Mucosa of descending colon (tissue), 3 donors: ENCODE measurements at regions not wholly inside any gene's neighbourhood (a gene's known extent, or its start where the extent isn't known, plus 50 kb on each side); places are given as distances from the start of the nearest gene placed in this dataset.

ENCODE experiments used
- ATAC-seq: fragments of 200-7000 bp; cut with Tn5 transposase; one replicate; pipeline ENCODE4 v1.9.1; 2020; ENCODE audit warnings: mild to moderate bottlenecking, moderate library complexity
- DNase-seq, 3 donors: peaks; one replicate each; pipeline ENCODE4 v3.0.0-alpha.2; 2020
- H3K36me3 ChIP-seq: fragments of 200-600 bp; one replicate; pipeline ENCODE4 v1.8.0; 2021; ENCODE audit warnings: low read depth, mild to moderate bottlenecking
- H3K4me1 ChIP-seq: fragments of 200-600 bp; one replicate; pipeline ENCODE4 v1.8.0; 2021; ENCODE audit warnings: low read depth, mild to moderate bottlenecking
- H3K4me3 ChIP-seq: fragments of 200-600 bp; one replicate; pipeline ENCODE4 v1.8.0; 2021; ENCODE audit warnings: mild to moderate bottlenecking
- H3K9me3 ChIP-seq: fragments of 200-600 bp; one replicate; pipeline ENCODE4 v1.8.0; 2021; ENCODE audit warnings: mild to moderate bottlenecking
- CTCF ChIP-seq: fragments of 200-600 bp; IDR thresholded peaks from one replicate; pipeline ENCODE4 v1.8.0; 2022; ENCODE audit warnings: antibody characterized with exemption, mild to moderate bottlenecking
- intact Hi-C, 2 donors: fragments of 100-400 bp; cut with DNase I in 1 of 2; cut with micrococcal nuclease in 1 of 2; formaldehyde crosslinking; loops; one replicate each; pipeline versions ENCODE4 v1.11.0 to v1.11.1; 2022; cut with DNase I, micrococcal nuclease
- donor health status: DM: no; HTN: no; CAD: no; lungs with moderate emphysema.
- donor health status: DM: no; HTN: no; CAD: no.
- donor health status: DM: no; HTN: yes; CAD: no.

GRCh38 chr3:8106921-8107320 lies 394.7 kb upstream of the LMCD1 start:
- Histone ChIP-seq H3K9me3 (no peaks in the 10 kb centered on the region), H3K36me3 (no peaks in the 10 kb centered on the region), H3K4me3 (no peak overlapping the region), H3K4me1 (no peaks in the 10 kb centered on the region)
- ATAC-seq = no peak
- DNase-seq = no peak
- intact Hi-C loops = no loop called here
- no peak for TF ChIP-seq CTCF

- H3K4me3 ChIP-seq = no peak overlapping the region
- intact Hi-C loops = no loop called here
- no peaks in the 10 kb centered on the region for H3K36me3 ChIP-seq
- no peaks in the 10 kb centered on the region for H3K9me3 ChIP-seq
- TF ChIP-seq CTCF = peak; percentile 25
- no peaks in the 10 kb centered on the region for H3K4me1 ChIP-seq
- DNase-seq = peak in 1 of 3 donors; percentile 69
- ATAC-seq = peak; percentile 76
These were observed 390.4 kb upstream of the LMCD1 start for GRCh38 chr3:8110966-8111798.

- no peak overlapping the region for H3K4me3 ChIP-seq
- no peak for TF ChIP-seq CTCF
These were observed 389.0 kb upstream of the LMCD1 start for GRCh38 chr3:8112587-8112986.

GRCh38 chr3:8113626-8114025 lies 388.0 kb upstream of the LMCD1 start:
- DNase-seq = no peak
- intact Hi-C loops = no loop called here
- no peaks in the 10 kb centered on the region for H3K36me3 ChIP-seq
- TF ChIP-seq CTCF = no peak
- H3K9me3 ChIP-seq = no peaks in the 10 kb centered on the region
- H3K4me3 ChIP-seq = no peak overlapping the region
- H3K4me1 ChIP-seq = no peaks in the 10 kb centered on the region
- no peak for ATAC-seq

More at GRCh38 chr3:8112587-8112986, 389.0 kb upstream of the LMCD1 start:
- ATAC-seq = no peak
- intact Hi-C loops = no loop called here
- Histone ChIP-seq H3K4me1 (no peaks in the 10 kb centered on the region), H3K36me3 (no peaks in the 10 kb centered on the region), H3K9me3 (no peaks in the 10 kb centered on the region)
- no peak for DNase-seq

GRCh38 chr3:8128686-8129085 lies 372.9 kb upstream of the LMCD1 start:
- intact Hi-C loops = no loop called here
- Histone ChIP-seq H3K4me3 (no peak overlapping the region), H3K9me3 (peaks cover 2% of the 10 kb centered on the region), H3K4me1 (no peaks in the 10 kb centered on the region), H3K36me3 (no peaks in the 10 kb centered on the region)
- ATAC-seq (no peak), DNase-seq (no peak)
- no peak for TF ChIP-seq CTCF
